Activated CD4-positive, alpha-beta T cell treated with anti-CD3 and anti-CD28 coated beads, Interleukin-2, amount 10 ng/mL, durations not matched to agents 7 days and 5 days (primary cell): ENCODE measurements at regions not wholly inside any gene's neighbourhood (a gene's known extent, or its start where the extent isn't known, plus 50 kb on each side); places are given as distances from the start of the nearest gene placed in this dataset.
A peak's percentile ranks its signal among the peaks of the same experiment; 100 is the strongest.

Experiments used
- CTCF ChIA-PET: fragments of 350-600 bp; sonication (Branson Sonifier 250); formaldehyde crosslinking; loops from one replicate; lab custom pipeline; 2021; ENCODE audit warnings: antibody characterized with exemption; lab: Charles Lee
- POLR2A ChIA-PET: fragments of 350-600 bp; sonication (Branson Sonifier 250); formaldehyde crosslinking; loops from one replicate; lab custom pipeline; 2021; ENCODE audit warnings: antibody characterized with exemption; lab: Charles Lee
- DNase-seq: peaks from one replicate; pipeline ENCODE4 v3.0.0-alpha.2; 2020
- H3K27ac Mint-ChIP-seq: one replicate; pipeline ENCODE4 v1.8.0; 2021; ENCODE audit warnings: mild to moderate bottlenecking, moderate library complexity, mixed read lengths
- H3K27me3 Mint-ChIP-seq: one replicate; pipeline ENCODE4 v1.8.0; 2021; ENCODE audit warnings: mixed read lengths
- H3K36me3 Mint-ChIP-seq: one replicate; pipeline ENCODE4 v1.8.0; 2021; ENCODE audit warnings: low read depth, mixed read lengths
- H3K4me1 Mint-ChIP-seq: one replicate; pipeline ENCODE4 v1.8.0; 2021; ENCODE audit warnings: mixed read lengths
- H3K4me3 Mint-ChIP-seq: one replicate; pipeline ENCODE4 v1.8.0; 2021; ENCODE audit warnings: mild to moderate bottlenecking, moderate library complexity, mixed read lengths
- H3K9me3 Mint-ChIP-seq: one replicate; pipeline ENCODE4 v1.8.0; 2021; ENCODE audit warnings: mixed read lengths

GRCh38 chr15:29535952-29536351 is 266.3 kb upstream of the NSMCE3 start:
- Mint-ChIP-seq H3K36me3 (no peaks in the 10 kb centered on the region), H3K9me3 (no peaks in the 10 kb centered on the region), H3K4me3 (no peak overlapping the region), H3K27me3 (no peaks in the 10 kb centered on the region), H3K27ac (no peak overlapping the region), H3K4me1 (no peaks in the 10 kb centered on the region)
- POLR2A ChIA-PET, result no interaction called here
- CTCF ChIA-PET, result no interaction called here
- no peak for DNase-seq

- POLR2A ChIA-PET, result no interaction called here
These were observed 264.8 kb upstream of the NSMCE3 start for GRCh38 chr15:29534378-29534777.

DNA sequence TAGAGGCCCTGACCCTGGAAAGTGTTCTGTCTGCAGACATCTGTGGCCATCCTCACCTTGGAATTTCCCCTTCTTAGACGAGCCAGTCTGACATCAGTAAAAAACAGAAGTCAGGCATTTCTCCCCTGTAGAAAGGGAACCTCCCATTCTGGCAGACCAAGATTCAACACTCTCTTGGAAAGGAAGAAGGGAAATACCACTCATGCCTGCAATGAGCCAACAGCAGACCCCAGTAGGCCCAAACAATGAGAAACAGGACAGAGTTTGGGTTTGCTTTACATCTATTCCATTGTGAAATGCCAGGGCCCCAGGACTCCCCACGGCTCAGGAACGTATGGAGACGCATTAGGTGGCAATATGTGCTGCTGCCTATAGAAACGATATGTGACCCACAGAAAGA is 264.0 kb upstream of the NSMCE3 start:
- POLR2A ChIA-PET, result no interaction called here
- no peak overlapping the region for H3K4me3 Mint-ChIP-seq
- H3K4me1 Mint-ChIP-seq, result no peaks in the 10 kb centered on the region
- no peaks in the 10 kb centered on the region for H3K27me3 Mint-ChIP-seq
- no peaks in the 10 kb centered on the region for H3K9me3 Mint-ChIP-seq
- CTCF ChIA-PET, result no interaction called here
- H3K27ac Mint-ChIP-seq, result no peak overlapping the region
- no peak for DNase-seq
- no peaks in the 10 kb centered on the region for H3K36me3 Mint-ChIP-seq

More at GRCh38 chr15:29534378-29534777, 264.8 kb upstream of the NSMCE3 start:
- no peaks in the 10 kb centered on the region for H3K9me3 Mint-ChIP-seq
- no peaks in the 10 kb centered on the region for H3K4me1 Mint-ChIP-seq
- no peaks in the 10 kb centered on the region for H3K27me3 Mint-ChIP-seq
- CTCF ChIA-PET, result no interaction called here
- no peak overlapping the region for H3K4me3 Mint-ChIP-seq
- no peak for DNase-seq
- H3K36me3 Mint-ChIP-seq, result no peaks in the 10 kb centered on the region
- H3K27ac Mint-ChIP-seq, result no peak overlapping the region

- Mint-ChIP-seq H3K4me1 (no peaks in the 10 kb centered on the region), H3K36me3 (no peaks in the 10 kb centered on the region), H3K4me3 (no peak overlapping the region), H3K27ac (no peak overlapping the region), H3K27me3 (no peaks in the 10 kb centered on the region), H3K9me3 (no peaks in the 10 kb centered on the region)
- POLR2A ChIA-PET, result no interaction called here
- no peak for DNase-seq
- CTCF ChIA-PET, result no interaction called here
These were observed 262.7 kb upstream of the NSMCE3 start for GRCh38 chr15:29532296-29532695.

DNA sequence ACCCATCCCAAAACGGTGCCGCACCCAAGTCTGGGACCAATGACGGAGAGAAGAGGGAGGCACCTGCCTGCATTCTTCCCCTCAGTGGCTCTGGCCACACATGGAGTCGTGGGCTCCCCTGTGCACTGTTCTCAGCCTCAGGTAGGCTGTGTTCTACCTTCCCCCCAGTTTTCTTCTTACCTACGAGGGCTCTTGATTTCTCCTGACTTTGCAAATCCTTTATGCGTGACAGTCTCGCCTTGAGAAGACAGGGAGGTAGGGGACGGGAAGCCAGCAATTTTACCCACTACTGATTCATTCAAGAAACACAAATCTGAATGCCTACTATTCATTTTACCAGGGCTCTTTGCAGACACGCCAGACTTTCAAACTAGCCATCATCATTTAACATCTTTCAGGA is 261.3 kb upstream of the NSMCE3 start:
- DNase-seq, result no peak
- no peaks in the 10 kb centered on the region for H3K27me3 Mint-ChIP-seq
- POLR2A ChIA-PET, result no interaction called here

GRCh38 chr15:29529043-29529442 is 259.4 kb upstream of the NSMCE3 start:
- Mint-ChIP-seq H3K27ac (no peak overlapping the region), H3K4me3 (no peak overlapping the region), H3K36me3 (no peaks in the 10 kb centered on the region), H3K4me1 (peaks cover 8% of the 10 kb centered on the region), H3K9me3 (no peaks in the 10 kb centered on the region), H3K27me3 (no peaks in the 10 kb centered on the region)
- ChIA-PET POLR2A (no interaction called here), CTCF (no interaction called here)
- DNase-seq, result no peak

More for the DNA sequence above, 261.3 kb upstream of the NSMCE3 start:
- CTCF ChIA-PET, result no interaction called here
- Mint-ChIP-seq H3K4me3 (no peak overlapping the region), H3K36me3 (no peaks in the 10 kb centered on the region), H3K27ac (no peak overlapping the region), H3K9me3 (no peaks in the 10 kb centered on the region), H3K4me1 (peaks cover 7% of the 10 kb centered on the region)

DNA sequence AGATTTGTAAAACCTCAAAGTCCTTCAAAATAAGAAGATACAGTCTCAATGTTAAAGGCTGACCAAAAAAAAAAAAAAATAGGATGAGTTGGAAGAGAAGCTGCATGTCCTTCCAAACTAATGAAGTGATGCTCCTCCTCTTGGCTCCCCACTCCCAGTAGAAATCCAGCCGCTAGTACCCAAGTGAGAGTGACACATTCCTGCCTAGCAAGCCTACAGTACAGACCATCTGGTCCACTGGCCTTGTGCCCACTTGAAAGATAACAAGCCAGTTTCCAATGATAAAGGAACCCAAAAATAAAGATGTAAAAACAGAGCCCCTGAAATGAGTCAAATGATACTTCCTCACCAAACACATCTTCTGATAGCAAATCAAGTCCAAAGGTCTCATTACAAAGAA is 258.7 kb upstream of the NSMCE3 start:
- H3K27ac Mint-ChIP-seq, result no peak overlapping the region
- H3K4me3 Mint-ChIP-seq, result no peak overlapping the region
- H3K4me1 Mint-ChIP-seq, result peaks cover 8% of the 10 kb centered on the region
- ChIA-PET POLR2A (no interaction called here), CTCF (no interaction called here)
- no peak for DNase-seq
- H3K9me3 Mint-ChIP-seq, result no peaks in the 10 kb centered on the region
- no peaks in the 10 kb centered on the region for H3K36me3 Mint-ChIP-seq
- H3K27me3 Mint-ChIP-seq, result no peaks in the 10 kb centered on the region

DNA sequence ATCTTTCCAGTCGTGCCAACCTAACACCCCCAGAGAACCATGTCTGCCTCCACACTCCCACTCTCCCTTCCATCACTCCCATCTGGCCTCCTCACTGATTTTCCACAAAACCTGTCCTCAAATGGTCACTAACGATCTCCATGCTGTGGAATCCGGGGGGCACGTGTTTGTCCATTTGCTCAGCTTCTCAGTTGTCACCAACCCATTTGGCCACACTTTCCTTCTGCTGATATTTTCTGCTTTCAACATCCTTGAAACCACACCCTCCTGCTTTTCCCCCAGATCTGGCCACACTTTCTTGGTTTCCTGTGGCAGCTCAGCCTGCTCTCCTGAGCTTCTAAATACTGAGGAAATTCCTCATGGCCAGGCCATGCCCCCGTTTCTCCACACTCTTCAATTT is 257.2 kb upstream of the NSMCE3 start:
- ChIA-PET POLR2A (no interaction called here), CTCF (interaction anchor here (0.6 kb wide), 1 partner anchor 182 kb away, joined by 3 read pairs; no protein-coding TSS in a partner anchor)
- H3K4me3 Mint-ChIP-seq, result no peak overlapping the region
- no peaks in the 10 kb centered on the region for H3K9me3 Mint-ChIP-seq
- peak overlapping the region; percentile 61 for H3K27ac Mint-ChIP-seq
- DNase-seq, result no peak
- H3K36me3 Mint-ChIP-seq, result no peaks in the 10 kb centered on the region
- H3K27me3 Mint-ChIP-seq, result no peaks in the 10 kb centered on the region
- H3K4me1 Mint-ChIP-seq, result peaks cover 8% of the 10 kb centered on the region

DNA sequence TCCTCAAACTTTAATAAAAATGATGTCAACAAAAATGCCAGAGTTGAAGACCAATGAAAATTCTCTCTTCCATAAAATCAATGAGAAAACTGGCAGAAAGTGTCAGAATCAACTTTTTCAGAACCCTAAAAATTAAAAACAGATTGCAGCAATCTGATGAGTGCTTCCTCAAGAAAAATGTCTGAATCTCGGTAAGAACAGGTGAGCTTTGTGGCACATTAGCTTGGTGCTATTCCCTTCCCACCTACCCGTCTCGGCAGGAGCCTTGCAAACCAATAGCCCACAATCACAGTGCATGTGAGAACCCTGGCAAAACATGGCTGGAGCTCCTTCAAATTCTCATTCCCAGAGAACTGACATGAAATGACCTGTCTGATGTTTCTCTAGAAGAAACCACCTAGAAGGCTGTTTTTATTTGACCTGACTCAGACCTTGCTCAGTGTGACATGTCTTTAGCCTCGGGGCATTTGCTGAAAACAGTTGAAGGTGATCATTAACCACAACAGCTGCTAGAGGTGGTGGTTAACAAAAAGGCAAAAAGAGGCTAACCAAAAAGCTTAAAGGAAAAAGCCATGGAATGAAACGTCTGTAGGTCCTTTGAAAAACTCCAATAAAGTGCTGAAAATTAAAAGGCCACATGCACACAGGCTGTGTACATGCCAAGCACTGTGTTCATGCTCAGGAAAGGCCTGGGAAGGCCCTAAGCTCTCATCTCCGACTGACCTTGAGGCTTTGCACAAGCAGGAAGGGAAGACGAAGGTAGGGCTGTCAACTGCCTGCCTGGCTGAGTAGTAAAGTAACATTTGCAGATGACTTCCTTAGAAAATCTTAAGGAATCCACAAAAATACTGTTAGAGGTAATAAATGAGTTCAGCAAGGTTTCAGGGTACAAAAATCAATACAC is 253.0 kb upstream of the NSMCE3 start:
- ChIA-PET POLR2A (interaction anchor here (0.7 kb wide), 1 partner anchor 383 kb away, joined by 3 read pairs; no protein-coding TSS in a partner anchor), CTCF (no interaction called here)
- peaks cover 8% of the 10 kb centered on the region for H3K4me1 Mint-ChIP-seq
- peaks cover 12% of the 10 kb centered on the region for H3K9me3 Mint-ChIP-seq
- no peak overlapping the region for H3K27ac Mint-ChIP-seq
- DNase-seq, result no peak
- no peaks in the 10 kb centered on the region for H3K27me3 Mint-ChIP-seq
- H3K4me3 Mint-ChIP-seq, result no peak overlapping the region
- H3K36me3 Mint-ChIP-seq, result no peaks in the 10 kb centered on the region

- ChIA-PET POLR2A (no interaction called here), CTCF (interaction anchor here (0.6 kb wide), 1 partner anchor 1820 kb away, joined by 3 read pairs; no protein-coding TSS in a partner anchor)
- no peak for DNase-seq
- Mint-ChIP-seq H3K9me3 (peaks cover 12% of the 10 kb centered on the region), H3K27ac (no peak overlapping the region), H3K4me3 (no peak overlapping the region), H3K27me3 (no peaks in the 10 kb centered on the region), H3K36me3 (no peaks in the 10 kb centered on the region), H3K4me1 (no peaks in the 10 kb centered on the region)
These were observed 248.8 kb upstream of the NSMCE3 start for GRCh38 chr15:29518442-29518841.

GRCh38 chr15:29517829-29518228 is 248.2 kb upstream of the NSMCE3 start:
- POLR2A ChIA-PET, result no interaction called here
- no peak for DNase-seq
- Mint-ChIP-seq H3K27me3 (no peaks in the 10 kb centered on the region), H3K4me3 (no peak overlapping the region), H3K4me1 (no peaks in the 10 kb centered on the region), H3K9me3 (peaks cover 12% of the 10 kb centered on the region), H3K27ac (no peak overlapping the region), H3K36me3 (no peaks in the 10 kb centered on the region)
- CTCF ChIA-PET, result no interaction called here

- Mint-ChIP-seq H3K4me3 (no peak overlapping the region), H3K9me3 (peaks cover 12% of the 10 kb centered on the region), H3K27ac (no peak overlapping the region), H3K27me3 (no peaks in the 10 kb centered on the region), H3K4me1 (no peaks in the 10 kb centered on the region), H3K36me3 (no peaks in the 10 kb centered on the region)
- CTCF ChIA-PET, result no interaction called here
- POLR2A ChIA-PET, result no interaction called here
- no peak for DNase-seq
These were observed 247.3 kb upstream of the NSMCE3 start for GRCh38 chr15:29516929-29517328.

DNA sequence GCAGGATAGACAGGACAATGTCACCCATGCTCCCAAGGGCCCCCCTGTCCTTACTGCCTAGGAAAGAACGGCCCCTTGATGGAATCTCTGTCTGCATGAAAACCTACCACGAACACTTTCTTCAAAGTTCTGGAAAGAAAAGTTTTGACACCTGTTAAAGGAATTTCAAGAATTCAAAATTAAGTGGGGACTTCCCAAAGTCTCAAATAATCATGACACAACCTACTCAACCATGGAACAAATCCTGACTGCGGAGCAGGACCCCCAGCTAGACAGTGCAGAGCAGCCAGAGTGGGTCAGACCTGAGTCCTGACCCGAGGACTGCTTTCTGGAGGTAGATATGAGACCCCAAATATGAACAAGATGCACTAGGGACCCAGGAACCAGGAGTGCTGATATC is 245.3 kb upstream of the NSMCE3 start:
- H3K27me3 Mint-ChIP-seq, result no peaks in the 10 kb centered on the region
- ChIA-PET CTCF (no interaction called here), POLR2A (no interaction called here)
- no peak overlapping the region for H3K4me3 Mint-ChIP-seq
- H3K9me3 Mint-ChIP-seq, result peaks cover 10% of the 10 kb centered on the region
- DNase-seq, result no peak
- no peaks in the 10 kb centered on the region for H3K36me3 Mint-ChIP-seq
- H3K4me1 Mint-ChIP-seq, result no peaks in the 10 kb centered on the region
- no peak overlapping the region for H3K27ac Mint-ChIP-seq

- POLR2A ChIA-PET, result no interaction called here
These were observed 242.0 kb upstream of the NSMCE3 start for GRCh38 chr15:29511663-29512062.

More at GRCh38 chr15:29511663-29512062, 242.0 kb upstream of the NSMCE3 start:
- H3K4me3 Mint-ChIP-seq, result no peak overlapping the region
- H3K27me3 Mint-ChIP-seq, result no peaks in the 10 kb centered on the region
- no peaks in the 10 kb centered on the region for H3K9me3 Mint-ChIP-seq
- CTCF ChIA-PET, result no interaction called here
- H3K27ac Mint-ChIP-seq, result no peak overlapping the region
- H3K4me1 Mint-ChIP-seq, result no peaks in the 10 kb centered on the region
- no peak for DNase-seq
- no peaks in the 10 kb centered on the region for H3K36me3 Mint-ChIP-seq
